Epithelial cell of prostate (primary cell): ENCODE measurements at regions not wholly inside any gene's neighbourhood (a gene's known extent, or its start where the extent isn't known, plus 50 kb on each side); places are given as distances from the start of the nearest gene placed in this dataset.
"Not testable (repeated sequence)": the region's sequence is repeated elsewhere in the genome, so short reads cannot be mapped to it uniquely, and the experiment has no call there.

Experiments used
- DNase-seq: peaks from one replicate; pipeline ENCODE4 v3.0.0-alpha.2; 2011; ENCODE audit warnings: low read depth, low spot score
- H3K27ac ChIP-seq: fragments of 450-650 bp; 2 replicates; pipeline ENCODE4 v1.5.1; 2017; ENCODE audit warnings: mild to moderate bottlenecking

- H3K27ac ChIP-seq, result no peak overlapping the region
Measured at GRCh38 chr12:66733321-66733720, 54.4 kb upstream of the GRIP1 start.

DNA sequence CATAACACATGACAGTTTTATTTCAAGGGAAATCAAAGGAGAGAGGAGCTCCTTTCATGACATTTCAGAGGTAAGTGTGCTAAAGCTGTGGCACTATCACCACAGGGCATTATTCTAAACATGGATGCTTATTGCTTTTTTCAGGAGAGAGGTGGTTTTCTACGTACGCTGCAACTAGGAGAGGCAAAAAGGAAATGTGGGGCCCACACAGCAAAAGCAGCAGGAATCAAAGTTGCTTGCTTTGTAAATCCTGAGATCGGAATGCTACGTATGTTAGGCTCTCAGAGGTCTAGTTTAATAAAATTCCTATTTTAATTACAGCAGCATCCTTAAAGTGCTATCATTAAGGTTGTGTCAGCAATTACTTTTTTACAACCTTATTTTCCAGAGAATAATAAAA is 55.0 kb upstream of the GRIP1 start:
- H3K27ac ChIP-seq, result no peak overlapping the region
- no peak for DNase-seq

More at GRCh38 chr12:66733321-66733720, 54.4 kb upstream of the GRIP1 start:
- DNase-seq, result no peak

- no peak overlapping the region for H3K27ac ChIP-seq
- DNase-seq, result no peak
Measured at GRCh38 chr12:66735275-66735674, 56.4 kb upstream of the GRIP1 start.

- no peak overlapping the region for H3K27ac ChIP-seq
- no peak for DNase-seq
Measured at GRCh38 chr12:66736931-66737330, 58.1 kb upstream of the GRIP1 start.

- no peak overlapping the region for H3K27ac ChIP-seq
- no peak for DNase-seq
Measured at GRCh38 chr12:66739266-66739665, 60.4 kb upstream of the GRIP1 start.

DNA sequence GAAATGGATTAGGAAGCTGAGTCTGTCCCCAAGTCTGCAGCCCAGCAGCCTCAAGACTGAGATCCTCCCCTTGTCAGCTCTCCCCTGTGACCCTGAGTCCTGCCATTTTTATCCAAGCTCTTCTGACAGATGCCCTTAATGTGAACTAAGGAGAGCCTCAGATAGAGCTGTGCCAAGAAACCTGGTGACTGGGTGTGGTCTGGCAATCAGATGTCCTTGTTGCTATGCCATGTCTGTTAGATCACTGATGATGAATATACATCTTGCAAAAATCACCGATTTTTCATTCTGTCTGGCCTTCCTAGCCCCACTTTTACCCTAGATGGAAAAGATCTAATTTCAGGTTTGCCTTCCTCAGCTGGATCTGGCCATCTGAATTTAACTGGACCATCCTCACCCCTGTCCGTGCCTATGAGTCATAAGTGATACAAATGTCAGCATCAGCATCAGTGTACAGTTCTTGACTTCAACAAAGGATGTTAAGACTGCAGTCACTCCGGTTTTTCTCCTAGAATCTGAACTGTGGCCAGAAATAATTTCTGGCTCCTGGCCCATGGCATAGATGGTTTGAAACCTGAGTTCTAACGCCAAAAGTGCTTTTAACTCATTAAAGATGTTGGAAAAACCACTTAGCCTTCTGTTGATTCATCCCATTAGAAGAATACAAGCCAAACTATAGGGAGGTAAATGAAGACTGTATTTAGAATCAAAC is 61.2 kb upstream of the GRIP1 start:
- no peak overlapping the region for H3K27ac ChIP-seq
- no peak for DNase-seq

GRCh38 chr12:66740732-66741131 is 61.9 kb upstream of the GRIP1 start:
- no peak overlapping the region for H3K27ac ChIP-seq
- no peak for DNase-seq

GRCh38 chr12:66741919-66742318 is 63.0 kb upstream of the GRIP1 start:
- no peak overlapping the region for H3K27ac ChIP-seq
- DNase-seq, result no peak

- DNase-seq, result no peak
- no peak overlapping the region for H3K27ac ChIP-seq
Measured at GRCh38 chr12:66742508-66743367, 63.9 kb upstream of the GRIP1 start.

DNA sequence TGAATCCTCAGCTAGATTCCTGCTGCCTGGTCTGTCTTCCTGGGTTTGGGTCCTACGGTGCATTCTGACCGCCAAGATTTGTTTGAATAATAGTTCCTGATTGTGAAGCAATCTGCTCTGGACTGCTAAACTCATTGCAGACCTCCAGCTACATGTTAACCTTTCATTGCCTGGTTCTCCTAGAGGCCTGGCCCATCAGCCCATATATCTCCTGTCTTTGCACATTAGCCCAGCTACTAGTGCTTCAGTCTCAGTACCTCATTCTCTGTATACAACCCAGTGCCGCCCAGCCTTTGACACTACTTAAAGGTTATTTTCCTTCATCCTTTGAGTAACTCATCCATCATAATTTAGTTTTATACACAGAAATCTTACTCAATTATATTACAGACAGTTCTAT is 65.6 kb upstream of the GRIP1 start:
- no peak overlapping the region for H3K27ac ChIP-seq
- no peak for DNase-seq

DNA sequence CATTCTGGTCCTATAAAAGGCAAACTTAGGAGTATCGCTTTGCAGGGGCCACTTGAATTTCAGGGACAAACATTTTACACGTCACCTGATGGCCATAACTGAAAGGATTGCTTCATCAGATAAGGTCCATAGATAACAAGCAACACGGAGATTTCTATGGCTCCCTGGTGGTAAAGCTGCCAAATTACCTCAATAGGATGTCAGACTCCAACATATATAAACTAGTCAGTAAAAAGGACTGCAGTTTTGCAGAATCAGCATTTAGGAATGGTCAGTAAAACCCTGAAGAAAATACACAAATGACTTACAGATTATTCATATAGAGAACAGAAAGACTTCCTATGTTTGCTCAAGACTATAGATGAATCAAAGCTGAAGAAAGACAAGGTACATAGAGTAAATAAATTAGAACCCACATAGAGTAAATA is 66.1 kb upstream of the GRIP1 start:
- no peak overlapping the region for H3K27ac ChIP-seq
- no peak for DNase-seq

DNA sequence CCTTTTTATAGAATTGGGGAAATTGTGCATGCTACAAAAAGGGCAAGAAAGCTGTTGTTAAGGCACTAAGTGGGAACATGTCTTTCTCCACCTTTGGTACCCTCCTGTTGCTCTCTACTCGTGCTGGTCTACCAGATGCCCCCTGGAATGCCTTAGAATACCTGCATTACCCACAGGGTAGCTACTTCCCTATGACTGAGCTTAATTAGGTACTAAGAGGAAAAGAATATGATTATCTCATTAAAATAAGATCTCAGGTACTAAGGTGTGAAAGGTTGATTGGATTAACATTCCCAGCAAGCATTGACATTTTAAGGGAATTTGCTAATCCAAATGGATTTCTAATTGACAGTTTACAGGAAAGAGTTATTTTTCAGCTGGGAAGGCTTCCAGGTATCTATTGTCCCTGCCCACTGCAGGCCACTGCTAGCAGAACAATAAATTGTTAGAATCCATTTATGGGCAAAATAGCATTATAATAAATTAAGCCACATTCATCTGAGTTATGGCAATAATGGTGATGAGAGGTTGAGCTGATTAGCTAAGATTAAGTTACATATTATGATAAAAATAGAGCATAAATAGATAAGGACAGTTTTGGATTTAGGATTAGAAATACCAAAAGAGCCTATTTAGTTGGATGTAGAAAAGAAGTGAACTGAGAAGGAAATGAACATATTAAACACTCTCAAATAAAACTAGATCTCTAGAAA is 67.8 kb upstream of the GRIP1 start:
- H3K27ac ChIP-seq, result no peak overlapping the region
- no peak for DNase-seq

- DNase-seq, result peak; percentile 20
- H3K27ac ChIP-seq, result no peak overlapping the region
Measured at GRCh38 chr12:66751432-66752113, 72.7 kb upstream of the GRIP1 start.

DNA sequence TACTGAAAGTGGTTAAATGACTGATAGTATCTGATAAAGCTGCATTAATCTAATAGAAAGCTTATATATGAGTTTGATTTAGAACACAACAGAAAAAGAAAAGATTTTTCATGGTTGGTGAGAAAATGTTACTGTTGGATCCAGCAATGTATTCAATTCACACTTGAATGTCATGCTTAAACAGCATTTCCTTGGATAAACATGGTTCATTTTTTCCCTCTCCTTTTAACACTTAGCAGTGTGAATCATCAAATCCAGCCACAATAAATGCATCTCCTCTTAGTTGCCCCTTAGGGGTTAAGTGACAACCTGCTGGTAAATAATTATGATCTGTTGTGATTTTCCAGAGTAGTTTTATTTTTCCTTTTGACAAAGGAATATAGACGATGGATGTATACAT is 74.9 kb upstream of the GRIP1 start:
- no peak for DNase-seq
- H3K27ac ChIP-seq, result no peak overlapping the region

DNA sequence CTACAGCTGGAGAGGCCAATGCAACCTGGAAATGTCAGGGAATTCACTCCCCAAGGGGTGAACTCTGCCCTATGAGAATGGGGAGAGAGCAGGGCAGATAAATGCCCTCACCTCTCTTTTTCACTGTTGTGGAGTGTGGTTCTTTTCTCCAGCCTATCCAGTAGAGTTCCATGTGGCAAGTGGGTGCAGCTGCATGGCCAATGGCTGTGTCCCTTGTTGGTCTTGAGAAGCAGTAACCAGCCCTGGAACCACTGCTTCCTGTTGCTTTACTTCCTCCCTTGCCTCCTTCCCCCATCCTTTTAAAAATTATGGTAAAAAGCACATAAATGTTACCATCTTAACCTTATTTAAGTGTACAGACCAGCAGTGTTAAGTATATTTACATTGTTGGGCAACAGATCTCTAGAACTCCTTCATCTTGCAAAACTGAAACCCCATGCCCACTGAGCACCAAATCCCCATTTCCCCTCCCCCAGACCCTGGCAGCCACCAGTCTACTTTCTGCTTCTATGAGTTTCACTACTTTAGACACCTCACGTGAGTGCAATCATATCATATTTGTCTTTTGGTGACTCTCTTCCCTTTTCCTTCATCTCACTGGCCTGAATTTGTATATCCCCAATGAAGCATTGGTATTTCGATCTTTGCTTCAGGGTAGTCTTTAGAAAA is 77.0 kb upstream of the GRIP1 start:
- no peak for DNase-seq
- no peak overlapping the region for H3K27ac ChIP-seq

DNA sequence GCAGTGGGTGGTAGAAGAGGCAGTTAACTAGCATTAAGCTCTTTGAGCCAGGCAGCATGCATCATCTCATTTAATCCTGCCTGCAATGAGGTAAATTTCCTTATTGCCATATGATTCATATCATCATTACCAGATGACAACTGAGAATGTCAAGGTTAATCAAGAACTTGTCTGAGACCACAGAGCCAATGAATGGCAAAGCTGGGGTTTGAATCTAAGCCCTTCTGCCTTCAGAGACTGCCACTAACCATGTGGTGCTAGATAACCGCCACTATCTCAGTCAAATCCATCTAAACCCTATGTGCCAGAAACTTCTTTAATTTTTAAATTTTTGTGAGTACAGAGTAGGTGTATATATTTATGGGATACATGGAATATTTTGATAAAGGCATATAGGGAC is 77.8 kb upstream of the GRIP1 start:
- H3K27ac ChIP-seq, result no peak overlapping the region
- no peak for DNase-seq

DNA sequence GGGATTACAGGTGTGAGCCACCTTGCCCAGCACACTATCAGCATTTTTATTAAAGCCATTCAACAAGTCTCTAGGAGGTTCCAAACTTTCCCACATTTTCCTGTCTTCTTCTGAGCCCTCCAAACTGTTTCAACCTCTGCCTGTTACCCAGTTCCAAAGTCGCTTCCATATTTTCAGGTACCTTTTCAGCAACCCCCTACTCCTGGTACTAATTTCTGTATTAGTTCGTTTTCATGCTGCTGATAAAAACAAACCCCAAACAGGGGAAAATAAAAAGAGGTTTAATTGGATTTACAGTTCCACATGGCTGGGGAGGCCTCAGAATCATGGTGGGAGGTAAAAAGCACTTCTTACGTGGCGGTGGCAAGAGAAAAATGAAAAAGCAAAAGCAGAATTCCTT is 81.2 kb upstream of the GRIP1 start:
- H3K27ac ChIP-seq, DNase-seq: not testable (repeated sequence)

DNA sequence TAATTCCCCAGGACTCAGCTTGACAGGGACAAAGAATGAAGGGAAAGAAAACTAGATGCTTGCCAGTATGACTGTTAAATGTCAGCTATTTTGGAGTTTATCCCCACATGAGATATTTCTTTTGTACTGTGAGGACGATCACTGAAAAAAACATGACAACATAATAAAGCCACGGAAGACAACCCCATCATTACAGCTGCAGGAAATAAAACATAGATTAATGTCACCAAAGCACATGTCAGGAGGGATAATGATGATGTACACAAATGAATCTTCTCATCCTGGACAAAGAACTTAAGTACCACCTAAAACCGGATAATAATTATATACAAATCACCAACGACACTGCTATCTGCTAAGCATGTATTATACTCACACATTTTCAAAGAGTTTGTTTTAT is 84.6 kb upstream of the GRIP1 start:
- DNase-seq, result no peak
- no peak overlapping the region for H3K27ac ChIP-seq

GRCh38 chr12:66765204-66765603 is 86.3 kb upstream of the GRIP1 start:
- no peak overlapping the region for H3K27ac ChIP-seq
- DNase-seq, result no peak

DNA sequence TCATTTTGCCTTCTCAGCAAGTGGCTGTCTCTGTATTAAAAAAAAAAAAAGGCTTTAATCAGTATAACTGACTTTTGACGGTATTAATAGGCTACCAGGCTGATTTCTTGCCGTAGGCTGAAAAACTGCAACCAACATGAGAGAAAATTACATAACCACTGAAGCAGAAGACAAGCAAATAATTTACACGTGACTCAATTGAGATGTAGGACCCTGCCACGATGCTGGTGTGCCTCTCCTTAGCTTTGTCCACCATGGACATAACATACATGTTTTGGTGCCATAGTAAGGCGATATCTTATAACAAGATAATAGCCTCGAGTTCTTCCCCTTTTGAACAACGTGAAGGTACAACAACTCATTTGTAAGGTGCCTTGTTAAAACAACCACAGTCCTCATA is 88.7 kb upstream of the GRIP1 start:
- DNase-seq, result no peak
- H3K27ac ChIP-seq, result no peak overlapping the region
